GM21619 (cell line): ENCODE measurements at regions not wholly inside any gene's neighbourhood (a gene's known extent, or its start where the extent isn't known, plus 50 kb on each side); places are given as distances from the start of the nearest gene placed in this dataset.

Experiments
- ATAC-seq: cut with Tn5 transposase; IDR thresholded peaks from one replicate; pipeline ENCODE4 v1.9.1; 2021; ENCODE audit not compliant: unreplicated experiment

- ATAC-seq: no peak
Measured at GRCh38 chr9:106632621-106633020, 230.3 kb upstream of the ZNF462 start.

GRCh38 chr9:106634183-106634582 lies 228.8 kb upstream of the ZNF462 start:
- no peak for ATAC-seq

GRCh38 chr9:106634641-106635040 lies 228.3 kb upstream of the ZNF462 start:
- ATAC-seq: no peak

GRCh38 chr9:106637486-106637885 lies 225.5 kb upstream of the ZNF462 start:
- no peak for ATAC-seq

GRCh38 chr9:106639873-106640568 lies 222.9 kb upstream of the ZNF462 start:
- ATAC-seq: no peak

GRCh38 chr9:106643211-106643930 lies 219.6 kb upstream of the ZNF462 start:
- ATAC-seq: no peak

GRCh38 chr9:106644661-106645060 lies 218.3 kb upstream of the ZNF462 start:
- ATAC-seq: no peak

GRCh38 chr9:106648799-106649198 lies 214.2 kb upstream of the ZNF462 start:
- ATAC-seq: no peak

- no peak for ATAC-seq
Measured at GRCh38 chr9:106649664-106650063, 213.3 kb upstream of the ZNF462 start.

GRCh38 chr9:106653213-106653612 lies 209.8 kb upstream of the ZNF462 start:
- no peak for ATAC-seq

- no peak for ATAC-seq
Measured at GRCh38 chr9:106655966-106656365, 207.0 kb upstream of the ZNF462 start.

GRCh38 chr9:106657926-106658325 lies 205.0 kb upstream of the ZNF462 start:
- no peak for ATAC-seq

- ATAC-seq: no peak
Measured at GRCh38 chr9:106668534-106668933, 194.4 kb upstream of the ZNF462 start.

- no peak for ATAC-seq
Measured at GRCh38 chr9:106669835-106670234, 193.1 kb upstream of the ZNF462 start.

- ATAC-seq: no peak
Measured at GRCh38 chr9:106670418-106670817, 192.5 kb upstream of the ZNF462 start.

GRCh38 chr9:106675780-106676179 lies 187.2 kb upstream of the ZNF462 start:
- ATAC-seq: no peak

- no peak for ATAC-seq
Measured at GRCh38 chr9:106677374-106677773, 185.6 kb upstream of the ZNF462 start.

GRCh38 chr9:106677830-106678229 lies 185.1 kb upstream of the ZNF462 start:
- ATAC-seq: no peak

GRCh38 chr9:106678273-106678672 lies 184.7 kb upstream of the ZNF462 start:
- no peak for ATAC-seq

- ATAC-seq: no peak
Measured at GRCh38 chr9:106682420-106682819, 180.5 kb upstream of the ZNF462 start.

- no peak for ATAC-seq
Measured at GRCh38 chr9:106683454-106683853, 179.5 kb upstream of the ZNF462 start.

- no peak for ATAC-seq
Measured at GRCh38 chr9:106684940-106685695, 177.8 kb upstream of the ZNF462 start.
